IPS-15b (cell line): ENCODE measurements at regions not wholly inside any gene's neighbourhood (a gene's known extent, or its start where the extent isn't known, plus 50 kb on each side); places are given as distances from the start of the nearest gene placed in this dataset.

Source experiments
- H3K27me3 ChIP-seq: one replicate; pipeline ENCODE4 v1.6.1; 2013; ENCODE audit warnings: low read length; ENCODE audit not compliant: control insufficient read depth, insufficient read depth
- H3K36me3 ChIP-seq: one replicate; pipeline ENCODE4 v1.6.1; 2013; ENCODE audit warnings: low read length; ENCODE audit not compliant: control insufficient read depth, insufficient read depth
- H3K4me1 ChIP-seq: one replicate; pipeline ENCODE4 v1.6.1; 2013; ENCODE audit warnings: mild to moderate bottlenecking, low read length; ENCODE audit not compliant: control insufficient read depth, insufficient read depth
- H3K4me3 ChIP-seq: one replicate; pipeline ENCODE4 v1.5.1; 2013; ENCODE audit warnings: low read depth, low read length
- H3K9ac ChIP-seq: one replicate; pipeline ENCODE4 v1.6.1; 2013; ENCODE audit warnings: low read depth, mild to moderate bottlenecking, low read length
- H3K9me3 ChIP-seq: one replicate; pipeline ENCODE4 v1.6.1; 2013; ENCODE audit warnings: mild to moderate bottlenecking, low read length; ENCODE audit not compliant: control insufficient read depth, insufficient read depth

DNA sequence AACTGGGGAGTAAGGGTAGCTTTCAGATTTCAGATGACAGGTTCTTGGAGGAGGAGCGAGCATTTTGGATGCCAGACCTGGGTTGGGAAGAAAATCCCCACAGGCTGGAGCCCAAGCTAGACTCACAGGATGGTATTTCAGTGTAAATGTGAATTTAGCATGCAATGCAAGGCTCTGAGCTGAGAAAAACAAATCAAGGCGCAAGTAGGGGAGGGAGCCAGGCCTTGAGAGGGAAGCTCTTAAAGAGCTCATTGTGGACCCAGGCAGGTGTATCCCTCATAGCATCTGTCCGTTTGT, 386.1 kb downstream of the MATN1 start:
- H3K27me3 ChIP-seq, result no peaks in the 10 kb centered on the region
- H3K36me3 ChIP-seq, result no peaks in the 10 kb centered on the region
- no peaks in the 10 kb centered on the region for H3K4me1 ChIP-seq
- H3K9me3 ChIP-seq, result no peaks in the 10 kb centered on the region
- H3K4me3 ChIP-seq, result no peak overlapping the region
- no peak overlapping the region for H3K9ac ChIP-seq

DNA sequence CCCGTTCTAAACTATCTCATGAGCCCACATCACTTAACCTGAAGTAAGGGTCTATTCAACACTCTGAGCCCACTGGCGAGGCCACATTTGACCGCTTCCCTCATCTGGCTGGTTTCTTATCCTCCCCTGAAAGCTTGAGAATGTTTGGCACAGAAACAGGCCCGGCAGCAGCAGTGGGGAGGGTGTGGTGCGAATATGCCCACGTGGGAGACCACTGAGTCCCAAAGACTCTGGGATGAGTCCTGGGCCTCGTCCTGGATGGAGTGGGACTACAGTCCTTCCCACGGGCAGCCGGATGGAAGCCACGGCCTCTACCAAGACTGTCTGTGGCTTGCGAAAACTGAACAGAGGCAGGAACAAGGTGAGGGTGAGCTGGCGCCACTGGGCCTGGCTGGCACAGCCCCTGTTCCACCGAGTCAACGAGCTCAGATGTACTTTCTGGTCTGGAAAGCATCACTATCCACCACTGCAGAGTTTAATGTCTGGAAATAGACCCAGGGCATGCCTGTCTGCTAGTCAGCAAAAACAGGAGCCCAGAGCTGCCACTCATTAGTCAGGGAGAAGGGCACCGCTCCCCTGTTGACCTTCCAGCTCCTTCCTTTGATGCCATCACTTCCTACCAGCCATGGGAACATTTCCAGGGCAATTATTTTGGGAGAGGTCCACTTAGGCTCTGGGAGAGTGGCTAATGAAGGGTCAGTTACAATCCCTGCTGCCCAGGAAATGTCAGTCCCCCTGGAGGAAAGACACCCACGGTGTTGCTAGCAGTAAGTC, 386.6 kb downstream of the MATN1 start:
- H3K36me3 ChIP-seq, result no peaks in the 10 kb centered on the region
- no peak overlapping the region for H3K4me3 ChIP-seq
- no peaks in the 10 kb centered on the region for H3K4me1 ChIP-seq
- no peaks in the 10 kb centered on the region for H3K27me3 ChIP-seq
- H3K9ac ChIP-seq, result no peak overlapping the region
- H3K9me3 ChIP-seq, result no peaks in the 10 kb centered on the region

DNA sequence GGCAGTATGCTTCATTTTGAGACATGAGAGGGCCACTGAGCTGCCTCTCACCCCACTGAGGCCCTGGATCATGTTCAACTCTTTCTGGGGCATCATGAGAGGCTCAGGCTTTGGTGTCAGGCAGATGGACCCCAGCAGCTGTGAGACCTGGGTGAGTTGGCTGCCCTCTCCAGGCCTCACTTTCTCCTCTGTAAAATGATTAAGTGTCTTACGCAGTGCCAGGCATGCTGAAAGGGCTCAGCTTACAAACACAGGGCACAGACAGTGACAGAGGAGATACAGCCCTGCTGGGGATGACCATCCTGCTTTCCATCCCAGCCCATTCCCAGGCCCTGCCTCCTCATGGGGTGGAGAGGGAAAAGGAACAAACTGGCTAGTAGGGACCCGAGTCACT, 387.4 kb downstream of the MATN1 start:
- H3K9me3 ChIP-seq, result no peaks in the 10 kb centered on the region
- H3K4me1 ChIP-seq, result no peaks in the 10 kb centered on the region
- no peaks in the 10 kb centered on the region for H3K36me3 ChIP-seq
- H3K27me3 ChIP-seq, result no peaks in the 10 kb centered on the region
- no peak overlapping the region for H3K4me3 ChIP-seq
- no peak overlapping the region for H3K9ac ChIP-seq

DNA sequence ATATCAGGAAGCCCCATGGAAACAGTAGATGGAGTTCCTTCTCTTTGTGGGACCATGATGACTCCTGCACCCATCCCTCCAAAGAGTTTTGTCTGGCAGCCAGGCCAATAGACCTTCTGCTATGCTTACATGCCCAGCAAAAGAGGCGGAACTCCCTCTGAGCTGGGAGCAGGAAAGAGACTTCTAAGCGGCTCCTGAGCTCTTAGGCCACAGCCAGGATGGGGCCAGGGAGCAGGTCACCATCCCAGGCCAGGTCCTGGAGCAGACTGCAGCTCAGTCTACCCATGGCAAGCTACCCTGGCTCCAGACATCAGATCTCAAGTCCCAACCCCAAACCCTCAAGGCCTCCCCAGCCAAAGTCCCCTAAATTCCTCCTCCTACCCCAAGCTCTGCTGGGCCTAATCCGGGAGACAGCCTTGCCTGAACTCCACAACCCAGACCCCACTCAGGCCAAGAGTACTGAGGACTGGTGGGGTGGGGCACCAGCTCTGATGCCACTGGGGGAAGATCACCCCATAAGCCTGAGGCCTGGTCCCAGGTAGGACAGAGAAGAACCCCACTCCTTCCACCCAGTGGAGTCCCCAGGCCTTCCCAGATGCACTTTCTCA, 387.9 kb downstream of the MATN1 start:
- H3K36me3 ChIP-seq, result no peaks in the 10 kb centered on the region
- no peaks in the 10 kb centered on the region for H3K27me3 ChIP-seq
- H3K9me3 ChIP-seq, result no peaks in the 10 kb centered on the region
- H3K4me3 ChIP-seq, result no peak overlapping the region
- no peaks in the 10 kb centered on the region for H3K4me1 ChIP-seq
- no peak overlapping the region for H3K9ac ChIP-seq

DNA sequence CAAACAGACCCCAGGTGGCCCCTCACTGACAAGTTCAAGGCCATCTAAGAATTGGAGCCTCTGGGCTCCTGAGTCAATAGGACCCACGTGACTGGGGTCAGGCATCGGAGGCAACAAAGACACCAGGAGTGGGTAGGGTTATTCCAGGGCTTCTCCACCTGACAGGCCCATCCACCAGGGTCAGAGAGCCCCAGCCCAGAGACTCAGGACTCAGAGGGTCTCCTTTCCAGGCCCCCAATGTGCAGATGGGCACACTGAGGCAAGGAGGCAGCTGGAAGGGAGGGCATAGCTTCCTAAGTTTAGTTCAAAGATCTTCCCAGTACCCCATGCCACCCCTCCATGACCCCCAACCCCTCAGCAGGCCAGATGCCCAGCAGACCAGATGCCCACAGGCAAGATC, 388.6 kb downstream of the MATN1 start:
- no peak overlapping the region for H3K4me3 ChIP-seq
- no peaks in the 10 kb centered on the region for H3K36me3 ChIP-seq
- H3K4me1 ChIP-seq, result no peaks in the 10 kb centered on the region
- H3K9ac ChIP-seq, result no peak overlapping the region
- no peaks in the 10 kb centered on the region for H3K27me3 ChIP-seq
- no peaks in the 10 kb centered on the region for H3K9me3 ChIP-seq

DNA sequence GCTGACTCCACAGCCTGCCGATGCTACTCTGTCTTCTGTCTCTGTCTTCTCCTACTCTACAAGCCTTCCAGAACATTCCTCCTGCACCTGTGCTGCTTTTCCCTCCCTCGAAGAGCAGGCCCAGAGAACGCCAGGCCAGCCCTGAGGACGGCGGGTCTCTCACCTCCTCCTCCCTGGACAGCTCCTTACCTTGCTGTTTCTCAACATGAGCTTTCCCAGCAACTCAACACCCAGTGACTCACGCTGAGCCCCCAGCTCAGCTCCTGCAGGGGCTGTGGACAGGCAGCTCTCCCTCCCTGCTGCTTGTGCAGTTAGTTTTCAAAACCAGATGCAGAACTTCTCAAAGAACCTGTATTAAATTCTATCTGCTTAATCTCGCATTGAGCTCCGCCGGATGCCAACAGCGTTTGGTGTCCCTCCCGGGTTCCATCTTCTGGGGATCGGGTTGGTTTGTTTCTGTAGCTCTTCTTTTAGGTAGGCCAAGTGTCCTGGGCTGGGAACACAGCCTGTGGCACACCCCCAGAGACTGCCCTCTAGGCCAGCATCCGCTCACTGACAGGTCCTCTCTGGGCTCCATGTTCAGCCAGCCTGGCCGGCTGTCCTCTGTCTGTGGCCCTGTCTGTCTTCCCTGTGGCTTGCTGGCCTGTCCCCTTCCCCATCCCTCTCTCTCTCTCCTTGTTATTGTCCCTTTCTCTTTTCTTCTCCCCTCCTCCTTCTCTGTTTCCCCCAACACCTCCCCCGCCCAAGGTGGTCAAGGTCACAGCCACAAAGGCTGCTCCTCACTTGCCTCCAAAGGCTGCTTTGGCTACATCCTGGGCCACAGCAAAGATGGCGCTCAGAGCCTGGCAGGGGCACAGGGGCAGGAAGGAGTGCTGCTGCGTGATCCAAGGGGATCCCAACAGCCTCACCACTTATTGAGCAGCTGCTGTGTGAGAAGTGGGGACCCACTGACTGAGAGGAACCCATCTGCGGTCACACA, 391.0 kb downstream of the MATN1 start:
- no peaks in the 10 kb centered on the region for H3K4me1 ChIP-seq
- H3K4me3 ChIP-seq, result no peak overlapping the region
- H3K27me3 ChIP-seq, result no peaks in the 10 kb centered on the region
- H3K9ac ChIP-seq, result no peak overlapping the region
- no peaks in the 10 kb centered on the region for H3K9me3 ChIP-seq
- H3K36me3 ChIP-seq, result no peaks in the 10 kb centered on the region

DNA sequence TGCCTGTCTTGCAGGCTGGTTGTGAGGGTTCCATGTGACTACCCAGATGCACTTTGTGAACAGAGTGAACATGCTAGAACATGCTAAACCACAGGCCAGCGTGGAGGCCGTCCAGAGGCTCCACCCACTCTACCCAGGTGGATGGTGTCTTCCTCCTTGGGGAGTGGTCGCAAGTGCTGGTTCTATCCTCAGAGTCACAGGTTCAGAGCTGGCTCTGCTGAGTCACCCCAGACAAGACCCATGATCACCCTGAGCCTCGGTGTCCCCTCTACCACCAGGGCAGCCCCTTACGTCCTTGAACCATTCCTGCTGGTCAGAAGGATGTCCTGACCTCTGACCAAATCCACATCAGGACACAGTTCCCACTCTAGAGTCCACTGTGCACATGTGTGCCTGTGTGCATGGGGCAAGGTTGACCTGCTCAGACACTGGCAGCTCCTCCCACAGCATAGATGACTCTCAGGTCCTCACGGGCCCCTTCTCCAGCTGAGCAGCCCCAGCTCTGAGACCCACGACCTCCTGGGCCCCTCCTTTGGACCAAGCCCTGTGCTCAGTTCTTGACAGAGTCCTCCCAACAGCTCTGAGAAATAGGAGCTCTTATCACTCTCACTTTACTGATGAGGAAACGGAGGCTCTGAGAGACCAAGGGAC, 391.8 kb downstream of the MATN1 start:
- no peaks in the 10 kb centered on the region for H3K9me3 ChIP-seq
- H3K4me3 ChIP-seq, result no peak overlapping the region
- H3K4me1 ChIP-seq, result no peaks in the 10 kb centered on the region
- no peaks in the 10 kb centered on the region for H3K36me3 ChIP-seq
- H3K9ac ChIP-seq, result no peak overlapping the region
- no peaks in the 10 kb centered on the region for H3K27me3 ChIP-seq

DNA sequence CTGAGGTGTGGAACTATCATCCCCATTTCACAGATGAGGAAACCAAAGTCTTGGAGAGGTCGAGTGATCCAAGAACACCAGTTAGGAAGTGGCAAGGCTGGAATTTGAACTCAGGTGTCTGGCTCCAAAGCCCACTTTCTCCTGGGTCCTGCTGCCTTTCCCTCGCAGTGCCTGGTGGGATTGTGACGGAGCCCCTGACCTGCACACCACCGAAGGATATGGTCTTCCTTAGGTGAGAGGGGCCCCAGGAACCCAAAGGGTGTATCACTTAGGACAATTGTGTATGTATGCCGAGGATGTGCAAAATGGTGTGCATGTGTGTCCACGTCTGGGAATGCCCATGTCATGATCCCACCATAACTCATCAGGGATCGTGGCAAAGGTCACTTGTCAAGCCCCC, 392.7 kb downstream of the MATN1 start:
- Histone ChIP-seq H3K9ac (no peak overlapping the region), H3K4me1 (no peaks in the 10 kb centered on the region), H3K36me3 (no peaks in the 10 kb centered on the region), H3K4me3 (no peak overlapping the region), H3K9me3 (no peaks in the 10 kb centered on the region), H3K27me3 (no peaks in the 10 kb centered on the region)

DNA sequence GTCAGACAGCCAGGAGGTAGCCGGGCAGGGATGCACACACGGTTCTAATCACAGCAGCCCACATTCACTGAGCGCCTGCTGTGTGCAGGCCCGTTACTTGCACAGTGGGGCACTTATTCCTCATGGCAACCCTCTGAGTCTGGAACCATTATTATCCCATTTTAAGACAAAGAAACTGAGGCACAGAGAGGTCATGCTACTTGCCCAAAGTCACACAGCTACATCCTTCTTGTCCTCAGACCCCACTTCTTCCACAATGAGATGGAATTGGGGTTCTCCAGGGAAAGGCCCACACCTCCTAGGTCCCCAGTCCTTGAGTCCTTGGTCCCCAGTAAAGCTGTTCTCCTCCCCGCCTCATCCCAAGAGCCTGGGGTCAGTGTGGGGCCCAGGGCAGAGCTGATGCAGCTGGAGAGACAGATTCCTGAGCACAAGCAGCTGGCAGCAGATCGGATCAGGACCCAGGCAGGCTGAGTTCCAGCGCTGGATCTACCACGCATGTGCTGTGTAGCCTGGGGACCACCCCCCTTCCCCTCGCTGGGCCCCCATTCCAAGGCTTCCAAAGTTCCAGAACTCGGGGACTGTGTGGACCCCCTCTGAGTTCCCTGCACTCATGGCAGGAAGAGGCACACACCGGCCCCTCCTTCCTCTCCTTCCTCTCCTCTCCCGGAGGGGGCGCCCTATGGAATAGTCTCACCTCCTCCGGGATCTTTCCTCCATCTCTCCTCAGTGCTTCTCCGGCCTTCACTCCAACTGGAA, 393.4 kb downstream of the MATN1 start:
- Histone ChIP-seq H3K36me3 (no peaks in the 10 kb centered on the region), H3K9ac (no peak overlapping the region), H3K27me3 (no peaks in the 10 kb centered on the region), H3K9me3 (no peaks in the 10 kb centered on the region), H3K4me1 (no peaks in the 10 kb centered on the region), H3K4me3 (no peak overlapping the region)

DNA sequence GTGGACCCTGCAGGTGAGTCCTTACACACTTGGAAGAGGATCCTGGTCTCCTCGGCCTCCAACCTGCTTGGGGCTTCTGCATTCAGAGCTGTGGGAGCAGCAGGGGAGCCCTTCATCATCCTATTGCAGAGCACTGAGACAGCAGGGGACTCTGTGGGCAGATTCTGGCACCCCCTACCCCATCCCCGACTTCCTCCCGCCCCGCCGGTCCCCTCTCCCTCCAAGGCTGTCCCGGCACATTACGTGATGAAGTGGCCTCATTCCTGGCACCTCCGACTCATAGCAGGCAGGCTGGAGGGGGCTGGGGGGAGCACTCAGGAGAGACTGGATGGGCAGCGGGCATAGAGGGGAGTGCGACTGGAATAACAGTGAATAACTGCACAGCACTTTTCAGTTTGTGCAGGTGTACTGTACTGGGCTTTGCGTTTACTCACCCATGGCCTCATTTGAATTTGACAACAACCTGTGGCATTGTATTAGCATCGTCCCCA, 394.1 kb downstream of the MATN1 start:
- no peak overlapping the region for H3K9ac ChIP-seq
- no peaks in the 10 kb centered on the region for H3K9me3 ChIP-seq
- no peak overlapping the region for H3K4me3 ChIP-seq
- H3K27me3 ChIP-seq, result no peaks in the 10 kb centered on the region
- H3K36me3 ChIP-seq, result no peaks in the 10 kb centered on the region
- no peaks in the 10 kb centered on the region for H3K4me1 ChIP-seq
